GM12878 (cell line): ENCODE measurements at regions not wholly inside any gene's neighbourhood (a gene's known extent, or its start where the extent isn't known, plus 50 kb on each side); places are given as distances from the start of the nearest gene placed in this dataset.

Experiments
- ATAC-seq: fragments of 200-7000 bp; cut with Tn5 transposase; 3 replicates; pipeline ENCODE4 v1.9.1; 2020; ENCODE audit warnings: mild to moderate bottlenecking, moderate library complexity
- BruUV-seq: library from RNA; stranded (reverse); fragments of 400-500 nt; replicated peaks from 2 replicates; lab custom pipeline; 2021; lab: Mats Ljungman, UMichigan
- CTCF ChIA-PET: fragments of 300-600 bp; sonication (Branson Sonifier 250); formaldehyde crosslinking; extraction: SDS; loops from one replicate; lab custom pipeline; 2021; ENCODE audit warnings: inconsistent platforms; lab: Yijun Ruan, JAX
- POLR2A ChIA-PET: fragments of 350-600 bp; formaldehyde crosslinking; extraction: SDS; loops from one replicate; lab custom pipeline; 2021; ENCODE audit warnings: inconsistent platforms; lab: Charles Lee
- RAD21 ChIA-PET: fragments of 300-600 bp; sonication (Branson Sonifier 250); formaldehyde crosslinking; loops from one replicate; lab custom pipeline; 2023; ENCODE audit warnings: antibody characterized with exemption; ENCODE audit not compliant: unreplicated experiment; lab: Charles Lee
- SMC1A ChIA-PET: fragments of 300-600 bp; sonication (Branson Sonifier 250); formaldehyde crosslinking; loops from one replicate; lab custom pipeline; 2023; ENCODE audit not compliant: unreplicated experiment, uncharacterized antibody; lab: Charles Lee
- DNase-seq: peaks from one replicate; pipeline ENCODE4 v3.0.0-alpha.2; 2011; ENCODE audit warnings: low read depth, low spot score
- FAIRE-seq: peaks from 3 replicates; lab custom pipeline; 2011; peaks lifted over from hg19 to GRCh38; lab: Jason Lieb, UNC
- H2AFZ ChIP-seq: 2 replicates; pipeline ENCODE4 v1.6.0; 2011; ENCODE audit warnings: low read depth, low read length, control low read depth; ENCODE audit not compliant: control insufficient read depth
- H3K27ac ChIP-seq: 2 replicates; pipeline ENCODE4 v1.5.1; 2011; ENCODE audit warnings: control low read depth; ENCODE audit not compliant: control insufficient read depth, insufficient read depth
- H3K27me3 ChIP-seq, 2 experiments: replicated peaks in 1 of 2; 2 replicates each; pipeline versions ENCODE4 v1.6.0 to v1.6.1; 2011; ENCODE audit warnings: low read length in 1 of 2; ENCODE audit not compliant: control insufficient read depth in 2 of 2, insufficient read depth in 2 of 2
- H3K36me3 ChIP-seq, 2 experiments: 2 replicates each; pipeline ENCODE4 v1.5.1; 2011; ENCODE audit warnings: low read length in 1 of 2; ENCODE audit not compliant: control insufficient read depth in 2 of 2, insufficient read depth in 2 of 2
- H3K4me1 ChIP-seq: 2 replicates; pipeline ENCODE4 v1.6.1; 2011; ENCODE audit warnings: mild to moderate bottlenecking, low read length, moderate library complexity, mixed read lengths; ENCODE audit not compliant: control insufficient read depth, insufficient read depth
- H3K4me2 ChIP-seq: 2 replicates; pipeline ENCODE4 v1.6.0; 2011; ENCODE audit warnings: control low read depth; ENCODE audit not compliant: control insufficient read depth, insufficient read depth
- H3K4me3 ChIP-seq: fragments of 200-600 bp; sonication (generic); 2 replicates; pipeline ENCODE4 v1.5.1; 2016
- H3K79me2 ChIP-seq: 2 replicates; pipeline ENCODE4 v1.6.0; 2011; ENCODE audit warnings: low read length; ENCODE audit not compliant: control insufficient read depth, insufficient read depth
- H3K9ac ChIP-seq: 2 replicates; pipeline ENCODE4 v1.8.0; 2011; ENCODE audit warnings: low read length, control low read depth, mixed read lengths; ENCODE audit not compliant: control insufficient read depth, insufficient read depth
- H3K9me3 ChIP-seq: replicated peaks from 3 replicates; pipeline ENCODE4 v1.5.1; 2011; ENCODE audit warnings: mild to moderate bottlenecking, low read length; ENCODE audit not compliant: control insufficient read depth, insufficient read depth
- H4K20me1 ChIP-seq: 2 replicates; pipeline ENCODE4 v1.6.0; 2011; ENCODE audit not compliant: control insufficient read depth, insufficient read depth
- CHD4 ChIP-seq: fragments of 200-600 bp; sonication (generic); IDR thresholded peaks from 2 replicates; pipeline ENCODE4 v1.6.1; 2016; ENCODE audit warnings: mild to moderate bottlenecking
- E4F1 ChIP-seq: fragments of 450-650 bp; IDR thresholded peaks from 2 replicates; pipeline ENCODE4 v1.6.1; 2018; ENCODE audit warnings: borderline replicate concordance, mild to moderate bottlenecking; ENCODE audit not compliant: partially characterized antibody
- FOXK2 ChIP-seq: fragments of 450-650 bp; IDR thresholded peaks from 2 replicates; pipeline ENCODE4 v1.6.1; 2017; ENCODE audit warnings: mild to moderate bottlenecking, moderate library complexity
- GATAD2B ChIP-seq: fragments of 450-650 bp; conservative IDR thresholded peaks from 2 replicates; pipeline ENCODE4 v1.6.1; 2017; ENCODE audit warnings: low read depth, mild to moderate bottlenecking, moderate library complexity
- HCFC1 ChIP-seq: fragments of 150-350 bp; IDR thresholded peaks from 2 replicates; pipeline ENCODE4 v1.6.1; 2014; ENCODE audit warnings: low read length
- HDAC2 ChIP-seq: fragments of 200-600 bp; sonication (generic); IDR thresholded peaks from 2 replicates; pipeline ENCODE4 v1.6.1; 2017
- IRF4 ChIP-seq: IDR thresholded peaks from 2 replicates; pipeline ENCODE4 v1.6.1; 2011; ENCODE audit warnings: low read depth, low read length
- JUND ChIP-seq: IDR thresholded peaks from 2 replicates; pipeline ENCODE4 v1.6.1; 2012; ENCODE audit warnings: low read depth, mild to moderate bottlenecking, low read length, improper control_type of control experiment, moderate library complexity
- LARP7 ChIP-seq: fragments of 450-650 bp; IDR thresholded peaks from 2 replicates; pipeline ENCODE4 v1.6.1; 2017; ENCODE audit warnings: mild to moderate bottlenecking
- MAX ChIP-seq: IDR thresholded peaks from 2 replicates; pipeline ENCODE4 v1.6.1; 2012; ENCODE audit warnings: low read depth, low read length, improper control_type of control experiment
- MEF2B ChIP-seq: fragments of 450-650 bp; IDR thresholded peaks from 2 replicates; pipeline ENCODE4 v1.6.1; 2018; ENCODE audit warnings: mild to moderate bottlenecking, moderate library complexity; ENCODE audit not compliant: partially characterized antibody, poor library complexity, severe bottlenecking
- MTA3 ChIP-seq: IDR thresholded peaks from 2 replicates; pipeline ENCODE4 v1.6.1; 2012; ENCODE audit warnings: low read length, inconsistent platforms, borderline replicate concordance
- MXI1 ChIP-seq: fragments of 150-350 bp; IDR thresholded peaks from 2 replicates; pipeline ENCODE4 v1.6.1; 2011; ENCODE audit warnings: low read depth, mild to moderate bottlenecking, inconsistent platforms, low read length, improper control_type of control experiment
- TARDBP ChIP-seq: IDR thresholded peaks from 2 replicates; pipeline ENCODE4 v1.6.1; 2016; ENCODE audit warnings: borderline replicate concordance
- YY1 ChIP-seq: IDR thresholded peaks from 2 replicates; pipeline ENCODE4 v1.6.1; 2011; ENCODE audit warnings: low read depth, mild to moderate bottlenecking, low read length
- WGBS: methylation state at CpG from one replicate; pipeline ENCODE4 v1.1.6; 2016; ENCODE audit warnings: low lambda C conversion rate; ENCODE audit not compliant: insufficient replicate concordance, insufficient coverage; ENCODE audit errors: missing lambda C conversion rate; 5-methylcytosine and 5-hydroxymethylcytosine counted together
- in situ Hi-C: fragments of 300-500 bp; cut with MboI; formaldehyde crosslinking; loops from 9 replicates; pipeline ENCODE4 v1.14.3; 2018; ENCODE audit warnings: mixed read lengths
- intact Hi-C: fragments of 100-400 bp; cut with micrococcal nuclease; formaldehyde crosslinking; loops from one replicate; pipeline ENCODE4 v1.14.2; 2022; ENCODE audit not compliant: unreplicated experiment

GRCh38 chr7:10688544-10688943 lies 285.1 kb upstream of the PHF14 start:
- no peak overlapping the region for H3K4me3 ChIP-seq
- no TSS peak for BruUV-seq
- no peaks in the 10 kb centered on the region for H3K4me1 ChIP-seq
- no peak overlapping the region for H3K4me2 ChIP-seq
- no peak overlapping the region for H2AFZ ChIP-seq
- FAIRE-seq (no peak), DNase-seq (no peak), ATAC-seq (no peak)
- ChIA-PET SMC1A (no interaction called here), RAD21 (no interaction called here), POLR2A (no interaction called here), CTCF (no interaction called here)
- no peaks in the 10 kb centered on the region for H3K79me2 ChIP-seq
- no peaks in the 10 kb centered on the region for H3K9me3 ChIP-seq
- TF ChIP-seq FOXK2 (no peak), TARDBP (no peak), JUND (no peak), HDAC2 (no peak), MAX (no peak), MTA3 (no peak), YY1 (no peak), HCFC1 (no peak), LARP7 (no peak), CHD4 (no peak)
- no peaks in the 10 kb centered on the region for H4K20me1 ChIP-seq
- intact Hi-C loops = no loop called here
- H3K36me3 ChIP-seq = no peaks in the 10 kb centered on the region
- in situ Hi-C loops = no loop called here
- H3K27me3 ChIP-seq = no peaks in the 10 kb centered on the region; a peak in 1 of 4 replicates
- no peak overlapping the region for H3K27ac ChIP-seq
- no peak overlapping the region for H3K9ac ChIP-seq

- POLR2A ChIA-PET = no interaction called here
- no peak overlapping the region for H3K27ac ChIP-seq
- H3K4me3 ChIP-seq = no peak overlapping the region
- no peaks in the 10 kb centered on the region for H3K79me2 ChIP-seq
- H2AFZ ChIP-seq = no peak overlapping the region
- intact Hi-C loops = no loop called here
- H3K27me3 ChIP-seq = no peaks in the 10 kb centered on the region
- 91% methylated on average over 5 of the region's 5 CpGs for WGBS
- BruUV-seq = no TSS peak
- ATAC-seq (no peak), DNase-seq (no peak), FAIRE-seq (no peak)
- no peaks in the 10 kb centered on the region for H4K20me1 ChIP-seq
- SMC1A ChIA-PET = no interaction called here
- no peak overlapping the region for H3K9ac ChIP-seq
- CTCF ChIA-PET = no interaction called here
- no peaks in the 10 kb centered on the region for H3K9me3 ChIP-seq
- no peaks in the 10 kb centered on the region for H3K36me3 ChIP-seq
- H3K4me1 ChIP-seq = no peaks in the 10 kb centered on the region
- RAD21 ChIA-PET = no interaction called here
- in situ Hi-C loops = no loop called here
- TF ChIP-seq MAX (no peak), E4F1 (no peak), MXI1 (no peak), GATAD2B (no peak), IRF4 (no peak), MEF2B (no peak)
- H3K4me2 ChIP-seq = no peak overlapping the region
Measured at GRCh38 chr7:10696064-10696463, 277.6 kb upstream of the PHF14 start.
